ENCODE measurements at regions not wholly inside any gene's neighbourhood (a gene's known extent, or its start where the extent isn't known, plus 50 kb on each side); places are given as distances from the start of the nearest gene placed in this dataset.

- TF ChIP-seq CTCF (IDR thresholded peaks at IDR 0.05) (no peak), POLR2A (IDR thresholded peaks at IDR 0.05) (no peak)
These were observed 335.9 kb downstream of the ALG10 start for GRCh38 chr12:34358198-34358597.
